ENCODE measurements at regions not wholly inside any gene's neighbourhood (a gene's known extent, or its start where the extent isn't known, plus 50 kb on each side); places are given as distances from the start of the nearest gene placed in this dataset.

DNA sequence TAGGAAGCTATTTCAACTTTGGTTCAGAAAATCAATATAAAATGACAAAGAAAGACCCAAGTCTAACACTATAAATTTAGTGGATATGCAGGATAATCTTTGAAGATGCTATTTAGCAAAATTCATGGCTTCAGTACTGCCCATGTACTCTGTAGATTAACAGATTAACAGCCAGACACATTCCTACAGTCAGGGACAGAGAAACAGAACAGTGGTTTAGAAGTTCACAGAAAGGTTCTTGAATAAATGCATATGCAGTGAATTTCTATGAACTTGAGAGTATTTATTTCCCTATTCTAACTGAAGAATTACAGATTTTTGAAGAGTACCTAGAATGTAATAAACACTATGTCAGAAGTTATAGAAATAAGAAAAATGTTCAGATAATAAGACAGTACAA lies 222.8 kb downstream of the KLF12 start:
- TF ChIP-seq, protein P1, sequence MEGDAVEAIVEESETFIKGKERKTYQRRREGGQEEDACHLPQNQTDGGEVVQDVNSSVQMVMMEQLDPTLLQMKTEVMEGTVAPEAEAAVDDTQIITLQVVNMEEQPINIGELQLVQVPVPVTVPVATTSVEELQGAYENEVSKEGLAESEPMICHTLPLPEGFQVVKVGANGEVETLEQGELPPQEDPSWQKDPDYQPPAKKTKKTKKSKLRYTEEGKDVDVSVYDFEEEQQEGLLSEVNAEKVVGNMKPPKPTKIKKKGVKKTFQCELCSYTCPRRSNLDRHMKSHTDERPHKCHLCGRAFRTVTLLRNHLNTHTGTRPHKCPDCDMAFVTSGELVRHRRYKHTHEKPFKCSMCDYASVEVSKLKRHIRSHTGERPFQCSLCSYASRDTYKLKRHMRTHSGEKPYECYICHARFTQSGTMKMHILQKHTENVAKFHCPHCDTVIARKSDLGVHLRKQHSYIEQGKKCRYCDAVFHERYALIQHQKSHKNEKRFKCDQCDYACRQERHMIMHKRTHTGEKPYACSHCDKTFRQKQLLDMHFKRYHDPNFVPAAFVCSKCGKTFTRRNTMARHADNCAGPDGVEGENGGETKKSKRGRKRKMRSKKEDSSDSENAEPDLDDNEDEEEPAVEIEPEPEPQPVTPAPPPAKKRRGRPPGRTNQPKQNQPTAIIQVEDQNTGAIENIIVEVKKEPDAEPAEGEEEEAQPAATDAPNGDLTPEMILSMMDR (IDR thresholded peaks at IDR 0.05; ENCODE audit: low read length, missing control alignments), result no peak
- no peak overlapping the region for H3K4me3 ChIP-seq (replicated peaks; ENCODE audit: low read depth, low read length)
- DNase-seq (ENCODE audit: low read depth), result no peak

- DNase-seq (ENCODE audit: low read depth), result no peak
- no peak overlapping the region for H3K4me3 ChIP-seq (replicated peaks; ENCODE audit: low read depth, low read length)
- TF ChIP-seq, protein P1 (IDR thresholded peaks at IDR 0.05; ENCODE audit: low read length, missing control alignments), result no peak
Measured at GRCh38 chr13:73910733-73911132, 223.5 kb downstream of the KLF12 start.

DNA sequence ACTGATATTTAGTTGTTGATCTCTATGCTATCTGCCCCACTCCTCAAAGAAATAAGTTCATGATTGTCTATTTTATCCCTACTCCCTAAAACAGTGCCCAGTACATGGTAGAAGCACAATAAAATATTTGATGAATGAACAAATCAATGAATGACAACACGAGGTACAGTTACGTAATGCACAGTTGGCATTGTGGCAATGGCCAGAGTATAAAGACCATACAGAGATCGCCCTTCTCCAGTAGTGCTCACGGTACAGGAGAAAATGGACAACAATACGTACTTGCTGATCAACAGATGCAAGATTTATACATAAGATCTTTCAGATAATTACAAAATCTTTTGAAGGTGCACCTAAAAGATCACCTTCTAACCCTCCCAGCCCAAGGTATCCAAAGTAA lies 225.4 kb downstream of the KLF12 start:
- no peak for DNase-seq (ENCODE audit: low read depth)
- no peak overlapping the region for H3K4me3 ChIP-seq (replicated peaks; ENCODE audit: low read depth, low read length)
- TF ChIP-seq, protein P1 (IDR thresholded peaks at IDR 0.05; ENCODE audit: low read length, missing control alignments), result no peak

GRCh38 chr13:73904625-73905024 lies 229.6 kb downstream of the KLF12 start:
- no peak for DNase-seq (ENCODE audit: low read depth)
- H3K4me3 ChIP-seq (replicated peaks; ENCODE audit: low read depth, low read length), result no peak overlapping the region
- TF ChIP-seq, protein P1 (IDR thresholded peaks at IDR 0.05; ENCODE audit: low read length, missing control alignments), result no peak

DNA sequence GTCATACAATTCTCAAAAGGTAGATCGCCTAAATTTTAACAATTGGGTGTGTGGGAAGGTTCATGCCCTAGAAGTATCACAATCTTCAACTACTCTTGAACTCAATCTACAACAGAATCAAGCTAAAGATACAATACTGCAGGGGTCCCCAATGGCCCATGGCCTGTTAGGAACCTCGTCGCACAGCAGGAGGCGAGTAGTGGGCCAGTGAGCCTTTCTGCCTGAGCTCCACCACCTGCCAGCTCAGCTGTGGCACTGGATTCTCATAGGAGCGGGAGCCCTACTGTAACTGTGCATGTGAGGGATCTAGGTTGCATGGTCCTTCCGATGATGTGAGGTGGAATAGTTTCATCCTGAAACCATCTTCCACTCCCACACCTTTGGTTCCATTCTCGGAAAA lies 230.6 kb downstream of the KLF12 start:
- no peak overlapping the region for H3K4me3 ChIP-seq (replicated peaks; ENCODE audit: low read depth, low read length)
- DNase-seq (ENCODE audit: low read depth), result no peak
- TF ChIP-seq, protein P1 (IDR thresholded peaks at IDR 0.05; ENCODE audit: low read length, missing control alignments), result no peak

DNA sequence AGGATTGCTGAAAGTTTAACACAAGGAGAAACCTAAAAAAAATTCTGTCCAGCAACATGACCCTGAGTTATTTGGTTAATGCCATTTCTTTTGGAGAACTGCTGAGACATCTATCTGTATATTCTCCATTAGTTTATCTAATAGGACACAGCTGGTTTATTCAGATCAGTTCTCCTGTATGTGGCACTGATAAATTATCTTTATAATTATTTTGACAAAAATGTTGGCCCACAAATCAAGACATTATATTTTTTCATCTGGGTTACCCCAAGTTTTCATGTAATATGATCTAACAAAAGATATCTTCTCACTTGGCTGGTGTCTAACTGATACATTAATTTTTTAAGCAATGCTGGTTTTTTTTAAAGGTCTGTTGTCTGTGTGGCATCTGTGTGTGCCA lies 231.4 kb downstream of the KLF12 start:
- no peak for DNase-seq (ENCODE audit: low read depth)
- TF ChIP-seq, protein P1 (IDR thresholded peaks at IDR 0.05; ENCODE audit: low read length, missing control alignments), result no peak

DNA sequence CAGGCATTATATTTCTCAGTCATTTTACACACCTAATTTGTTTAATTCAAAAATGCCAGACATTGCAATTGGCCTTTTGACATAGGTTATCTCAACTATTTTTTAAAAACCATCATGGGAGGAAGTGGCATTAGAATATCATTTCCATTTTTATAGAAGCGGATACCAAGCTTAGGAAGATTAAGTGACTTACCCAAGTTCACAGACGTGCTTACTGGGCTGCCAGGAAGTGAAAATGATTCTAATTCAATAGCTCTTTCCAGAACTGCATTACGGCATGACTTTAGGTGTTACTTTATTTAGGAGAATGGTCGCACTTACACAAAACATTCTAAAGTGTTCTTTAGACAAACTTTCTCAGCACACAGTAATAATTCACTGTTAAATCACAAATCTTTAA lies 231.9 kb downstream of the KLF12 start:
- DNase-seq (ENCODE audit: low read depth), result no peak
- TF ChIP-seq, protein P1 (IDR thresholded peaks at IDR 0.05; ENCODE audit: low read length, missing control alignments), result no peak
- H3K4me3 ChIP-seq (replicated peaks; ENCODE audit: low read depth, low read length), result no peak overlapping the region

More for the DNA sequence above, 231.4 kb downstream of the KLF12 start:
- no peak overlapping the region for H3K4me3 ChIP-seq (replicated peaks; ENCODE audit: low read depth, low read length)

Data from fibroblast of pulmonary artery (primary cell).